Fibroblast of lung (primary cell): ENCODE measurements at regions not wholly inside any gene's neighbourhood (a gene's known extent, or its start where the extent isn't known, plus 50 kb on each side); places are given as distances from the start of the nearest gene placed in this dataset.

ENCODE experiments used
- DNase-seq, 2 donors: peaks; one replicate each; pipeline versions ENCODE4 v3.0.0 to v3.0.0-alpha.2; 2010; ENCODE audit warnings: low read depth in 2 of 2
- H2AFZ ChIP-seq: 2 replicates; pipeline ENCODE4 v1.5.1; 2012; ENCODE audit warnings: low read length, control low read depth, inconsistent platforms
- H3K27ac ChIP-seq: 2 replicates; pipeline ENCODE4 v1.5.1; 2011; ENCODE audit warnings: low read length, control low read depth; ENCODE audit not compliant: insufficient read depth
- H3K27me3 ChIP-seq: 2 replicates; pipeline ENCODE4 v1.5.1; 2011; ENCODE audit warnings: mild to moderate bottlenecking, low read length; ENCODE audit not compliant: control insufficient read depth, insufficient read depth
- H3K36me3 ChIP-seq: 2 replicates; pipeline ENCODE4 v1.5.1; 2011; ENCODE audit warnings: low read length; ENCODE audit not compliant: control insufficient read depth, insufficient read depth
- H3K4me1 ChIP-seq: 2 replicates; pipeline ENCODE4 v1.5.1; 2011; ENCODE audit warnings: low read length; ENCODE audit not compliant: control insufficient read depth, insufficient read depth; ENCODE audit errors: extremely low read depth
- H3K4me2 ChIP-seq: 2 replicates; pipeline ENCODE4 v1.5.1; 2011; ENCODE audit warnings: low read length, control low read depth; ENCODE audit not compliant: insufficient read depth; ENCODE audit errors: extremely low read depth
- H3K4me3 ChIP-seq, 4 experiments: fragments of 200-600 bp in 1 of 4; sonication (generic) in 1 of 4; replicated peaks in 1 of 4; 2 replicates each; pipeline ENCODE4 v1.5.1; 2011 to 2016; ENCODE audit warnings: low read length in 4 of 4, low read depth in 3 of 4, mild to moderate bottlenecking in 3 of 4, control low read depth in 2 of 4, inconsistent platforms in 1 of 4, mixed read lengths in 1 of 4; ENCODE audit not compliant: insufficient read depth in 1 of 4; ENCODE audit errors: control extremely low read depth in 1 of 4
- H3K79me2 ChIP-seq: 2 replicates; pipeline ENCODE4 v1.5.1; 2012; ENCODE audit warnings: mild to moderate bottlenecking, low read length, inconsistent platforms; ENCODE audit not compliant: control insufficient read depth, insufficient read depth
- H3K9ac ChIP-seq: 2 replicates; pipeline ENCODE4 v1.5.1; 2011; ENCODE audit warnings: mild to moderate bottlenecking, low read length, control low read depth; ENCODE audit not compliant: insufficient read depth
- H3K9me3 ChIP-seq: 2 replicates; pipeline ENCODE4 v1.5.1; 2012; ENCODE audit warnings: low read depth, low read length; ENCODE audit not compliant: control insufficient read depth, insufficient read depth
- H4K20me1 ChIP-seq: 2 replicates; pipeline ENCODE4 v1.5.1; 2011; ENCODE audit warnings: low read length; ENCODE audit not compliant: control insufficient read depth, insufficient read depth; ENCODE audit errors: extremely low read depth
- CTCF ChIP-seq, 2 donors: IDR thresholded peaks in 1 of 2; conservative IDR thresholded peaks in 1 of 2; 1 replicate in 1 of 2; 2 replicates in 1 of 2; pipeline ENCODE4 v1.5.1; 2011 to 2012; ENCODE audit warnings: low read length in 2 of 2, control low read depth in 1 of 2, inconsistent platforms in 1 of 2, low read depth in 1 of 2, mild to moderate bottlenecking in 1 of 2
- EZH2 ChIP-seq: IDR thresholded peaks from 2 replicates; pipeline ENCODE4 v1.5.1; 2012; ENCODE audit warnings: low read length, control low read depth, mild to moderate bottlenecking; ENCODE audit errors: missing control alignments

GRCh38 chr5:124843596-124843899, 97.1 kb upstream of the ZNF608 start:
- H3K79me2 ChIP-seq, result no peaks in the 10 kb centered on the region
- peak in 1 of 2 donors; percentile 41 for DNase-seq
- H3K9me3 ChIP-seq, result no peaks in the 10 kb centered on the region
- H3K4me1 ChIP-seq, result no peaks in the 10 kb centered on the region
- no peak overlapping the region for H2AFZ ChIP-seq
- no peak overlapping the region for H3K4me2 ChIP-seq
- no peaks in the 10 kb centered on the region for H4K20me1 ChIP-seq
- H3K36me3 ChIP-seq, result no peaks in the 10 kb centered on the region
- no peak overlapping the region for H3K27ac ChIP-seq
- no peak overlapping the region for H3K4me3 ChIP-seq
- H3K27me3 ChIP-seq, result no peaks in the 10 kb centered on the region
- TF ChIP-seq CTCF (conservative IDR thresholded peaks at IDR 0.05 in 1 of 2, IDR thresholded peaks at IDR 0.05 in 1 of 2; ENCODE audit: low read depth in 1 of 2, low read length in 2 of 2), result no peak
- TF ChIP-seq EZH2, result no peak
- no peak overlapping the region for H3K9ac ChIP-seq

GRCh38 chr5:124844371-124844920, 98.0 kb upstream of the ZNF608 start:
- no peak for TF ChIP-seq CTCF (conservative IDR thresholded peaks at IDR 0.05 in 1 of 2, IDR thresholded peaks at IDR 0.05 in 1 of 2; ENCODE audit: low read depth in 1 of 2, low read length in 2 of 2)
- no peak for TF ChIP-seq EZH2
- Histone ChIP-seq H3K36me3 (no peaks in the 10 kb centered on the region), H3K27ac (no peak overlapping the region), H3K79me2 (no peaks in the 10 kb centered on the region), H3K4me1 (no peaks in the 10 kb centered on the region), H3K4me2 (no peak overlapping the region), H4K20me1 (no peaks in the 10 kb centered on the region), H3K27me3 (no peaks in the 10 kb centered on the region), H3K9ac (no peak overlapping the region), H2AFZ (no peak overlapping the region), H3K4me3 (no peak overlapping the region), H3K9me3 (no peaks in the 10 kb centered on the region)
- no peak for DNase-seq

GRCh38 chr5:124847907-124848306, 101.5 kb upstream of the ZNF608 start:
- no peak overlapping the region for H3K9ac ChIP-seq
- no peaks in the 10 kb centered on the region for H4K20me1 ChIP-seq
- H2AFZ ChIP-seq, result no peak overlapping the region
- DNase-seq, result no peak
- H3K4me1 ChIP-seq, result no peaks in the 10 kb centered on the region
- H3K27me3 ChIP-seq, result no peaks in the 10 kb centered on the region
- TF ChIP-seq EZH2 (no peak), CTCF (conservative IDR thresholded peaks at IDR 0.05 in 1 of 2, IDR thresholded peaks at IDR 0.05 in 1 of 2; ENCODE audit: low read depth in 1 of 2, low read length in 2 of 2) (no peak)
- H3K4me3 ChIP-seq, result no peak overlapping the region
- H3K36me3 ChIP-seq, result no peaks in the 10 kb centered on the region
- H3K4me2 ChIP-seq, result no peak overlapping the region
- H3K79me2 ChIP-seq, result no peaks in the 10 kb centered on the region
- no peak overlapping the region for H3K27ac ChIP-seq
- H3K9me3 ChIP-seq, result no peaks in the 10 kb centered on the region
